ENCODE measurements at regions not wholly inside any gene's neighbourhood (a gene's known extent, or its start where the extent isn't known, plus 50 kb on each side); places are given as distances from the start of the nearest gene placed in this dataset.

GRCh38 chr17:70597774-70598173 lies 428.4 kb downstream of the KCNJ2 start:
- TF ChIP-seq EZH2 (IDR thresholded peaks at IDR 0.05; ENCODE audit: low read depth) (no peak), CTCF (conservative IDR thresholded peaks at IDR 0.05) (no peak)

Measured in PC-9 (cell line).